ENCODE measurements at regions not wholly inside any gene's neighbourhood (a gene's known extent, or its start where the extent isn't known, plus 50 kb on each side); places are given as distances from the start of the nearest gene placed in this dataset.

DNA sequence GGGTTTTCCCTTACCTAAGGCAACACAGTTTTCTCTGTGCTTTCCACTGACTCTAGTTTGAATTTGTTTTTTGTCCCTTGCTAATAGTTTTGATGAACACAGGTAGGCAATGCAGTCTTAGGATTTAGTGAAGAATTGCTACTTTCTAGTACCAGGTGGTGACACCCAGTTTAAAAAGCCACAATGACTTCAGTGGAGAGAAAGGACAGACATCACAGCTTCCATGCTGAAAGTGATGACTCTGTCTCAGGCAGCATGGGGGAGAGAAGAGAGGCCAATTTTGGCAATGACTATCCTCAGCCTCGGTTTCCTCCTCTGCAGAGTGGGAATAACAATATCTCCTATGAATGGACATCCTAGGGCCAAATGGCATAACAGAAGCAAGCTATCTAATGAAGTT is 118.8 kb downstream of the AXIN2 start:
- H2AFZ ChIP-seq (ENCODE audit: insufficient read depth, low read depth, low read length, poor library complexity, severe bottlenecking) = no peak overlapping the region
- TF ChIP-seq CTCF (IDR thresholded peaks at IDR 0.05) (no peak), EZH2 (IDR thresholded peaks at IDR 0.05; ENCODE audit: borderline replicate concordance, insufficient read depth, low read depth, low read length, poor library complexity, severe bottlenecking) (no peak)
- H4K20me1 ChIP-seq (ENCODE audit: control insufficient read depth, insufficient read depth, low read length, poor library complexity, severe bottlenecking) = no peaks in the 10 kb centered on the region
- ChIA-PET CTCF (no interaction called here), POLR2A (no interaction called here)
- no peak overlapping the region for H3K27ac ChIP-seq (ENCODE audit: low read length in 2 of 2)
- H3K9me3 ChIP-seq (ENCODE audit: control extremely low read depth in 1 of 3, control insufficient read depth in 2 of 3, insufficient read depth in 1 of 3, low read length in 2 of 3) = peaks cover 0 to 3% (median 0%) of the 10 kb centered on the region in 3 donors
- no peaks in the 10 kb centered on the region for H3K36me3 ChIP-seq (replicated peaks in 1 of 2; ENCODE audit: control extremely low read depth in 1 of 2, control insufficient read depth in 1 of 2, extremely low read depth in 1 of 2, insufficient read depth in 2 of 2, low read length in 1 of 2)
- intact Hi-C loops (cut with micrococcal nuclease) = no loop called here
- Mint-ChIP-seq H3K4me3 (no peak overlapping the region), H3K27ac (no peak overlapping the region), H3K27me3 (peaks cover 38% of the 10 kb centered on the region), H3K4me1 (no peaks in the 10 kb centered on the region), H3K9me3 (ENCODE audit: insufficient read depth) (no peaks in the 10 kb centered on the region)
- no peak overlapping the region for H3K4me2 ChIP-seq (replicated peaks; ENCODE audit: low read depth, low read length, poor library complexity, severe bottlenecking)
- no peaks in the 10 kb centered on the region for H3K4me1 ChIP-seq (ENCODE audit: control insufficient read depth in 2 of 2, insufficient read depth in 2 of 2, low read length in 2 of 2)
- WGBS (ENCODE audit: insufficient coverage) = no CpG with 5 or more reads among the region's 1 CpG
- ATAC-seq (ENCODE audit: low read depth) (no peak), DNase-seq (no peak)
- no peak overlapping the region for H3K4me3 ChIP-seq (ENCODE audit: control extremely low read depth in 1 of 5, extremely low read depth in 1 of 5, insufficient read depth in 1 of 5, low read depth in 2 of 5, low read length in 4 of 5)
- H3K27me3 ChIP-seq (replicated peaks in 1 of 4; ENCODE audit: control extremely low read depth in 1 of 4, control insufficient read depth in 3 of 4, insufficient read depth in 4 of 4, low read length in 3 of 4) = peaks cover 0 to 4% (median 0%) of the 10 kb centered on the region in 4 experiments
- H3K79me2 ChIP-seq (ENCODE audit: control insufficient read depth, insufficient read depth, low read length) = no peaks in the 10 kb centered on the region
- H3K9ac ChIP-seq (ENCODE audit: low read length) = no peak overlapping the region

GRCh38 chr17:65442250-65442649 is 119.2 kb downstream of the AXIN2 start:
- Mint-ChIP-seq H3K27ac (no peak overlapping the region), H3K4me3 (no peak overlapping the region), H3K27me3 (peaks cover 41% of the 10 kb centered on the region), H3K4me1 (no peaks in the 10 kb centered on the region), H3K9me3 (ENCODE audit: insufficient read depth) (no peaks in the 10 kb centered on the region)
- intact Hi-C loops (cut with micrococcal nuclease) = no loop called here
- ChIA-PET CTCF (no interaction called here), POLR2A (no interaction called here)
- Histone ChIP-seq H3K27ac (ENCODE audit: low read length in 2 of 2) (no peak overlapping the region), H3K27me3 (replicated peaks in 1 of 4; ENCODE audit: control extremely low read depth in 1 of 4, control insufficient read depth in 3 of 4, insufficient read depth in 4 of 4, low read length in 3 of 4) (peaks cover 0 to 4% (median 0%) of the 10 kb centered on the region in 4 experiments), H3K79me2 (ENCODE audit: control insufficient read depth, insufficient read depth, low read length) (no peaks in the 10 kb centered on the region), H2AFZ (ENCODE audit: insufficient read depth, low read depth, low read length, poor library complexity, severe bottlenecking) (no peak overlapping the region), H3K9ac (ENCODE audit: low read length) (no peak overlapping the region), H3K36me3 (replicated peaks in 1 of 2; ENCODE audit: control extremely low read depth in 1 of 2, control insufficient read depth in 1 of 2, extremely low read depth in 1 of 2, insufficient read depth in 2 of 2, low read length in 1 of 2) (no peaks in the 10 kb centered on the region), H3K9me3 (ENCODE audit: control extremely low read depth in 1 of 3, control insufficient read depth in 2 of 3, insufficient read depth in 1 of 3, low read length in 2 of 3) (peaks cover 0 to 3% (median 0%) of the 10 kb centered on the region in 3 donors), H4K20me1 (ENCODE audit: control insufficient read depth, insufficient read depth, low read length, poor library complexity, severe bottlenecking) (no peaks in the 10 kb centered on the region), H3K4me3 (ENCODE audit: control extremely low read depth in 1 of 5, extremely low read depth in 1 of 5, insufficient read depth in 1 of 5, low read depth in 2 of 5, low read length in 4 of 5) (no peak overlapping the region), H3K4me1 (ENCODE audit: control insufficient read depth in 2 of 2, insufficient read depth in 2 of 2, low read length in 2 of 2) (no peaks in the 10 kb centered on the region), H3K4me2 (replicated peaks; ENCODE audit: low read depth, low read length, poor library complexity, severe bottlenecking) (no peak overlapping the region)
- no peak for TF ChIP-seq CTCF (IDR thresholded peaks at IDR 0.05)
- TF ChIP-seq EZH2 (IDR thresholded peaks at IDR 0.05; ENCODE audit: borderline replicate concordance, insufficient read depth, low read depth, low read length, poor library complexity, severe bottlenecking) = no peak
- ATAC-seq (ENCODE audit: low read depth) (no peak), DNase-seq (no peak)
- WGBS (ENCODE audit: insufficient coverage) = 79% methylated on average over 6 of the region's 6 CpGs
